Mesothelial cell of epicardium (in vitro differentiated cells): ENCODE measurements at regions not wholly inside any gene's neighbourhood (a gene's known extent, or its start where the extent isn't known, plus 50 kb on each side); places are given as distances from the start of the nearest gene placed in this dataset.

Experiments
- DNase-seq, 2 experiments: peaks; one replicate each; pipeline ENCODE4 v3.0.0; 2021; ENCODE audit warnings: low spot score in 2 of 2; ENCODE audit not compliant: unreplicated experiment in 2 of 2
- H3K27ac Mint-ChIP-seq: 2 replicates; pipeline ENCODE4 v1.8.0; 2021; ENCODE audit warnings: mixed read lengths
- H3K27me3 Mint-ChIP-seq: 2 replicates; pipeline ENCODE4 v1.8.0; 2021; ENCODE audit warnings: low read depth, mixed read lengths
- H3K36me3 Mint-ChIP-seq: 2 replicates; pipeline ENCODE4 v1.8.0; 2021; ENCODE audit warnings: mixed read lengths
- H3K4me1 Mint-ChIP-seq: 2 replicates; pipeline ENCODE4 v1.8.0; 2021; ENCODE audit warnings: mixed read lengths
- H3K4me3 Mint-ChIP-seq: 2 replicates; pipeline ENCODE4 v1.8.0; 2021; ENCODE audit warnings: mild to moderate bottlenecking, moderate library complexity, mixed read lengths
- H3K9me3 Mint-ChIP-seq: 2 replicates; pipeline ENCODE4 v1.8.0; 2021; ENCODE audit warnings: mixed read lengths
- CTCF ChIP-seq: fragments of 200-600 bp; sonication (generic); IDR thresholded peaks from one replicate; pipeline ENCODE4 v1.5.0; 2021; ENCODE audit warnings: antibody characterized with exemption; ENCODE audit not compliant: unreplicated experiment

- peaks cover 27% of the 10 kb centered on the region for H3K27me3 Mint-ChIP-seq
- DNase-seq, result no peak
- no peak for TF ChIP-seq CTCF
Measured at GRCh38 chr10:43749940-43750552, 101.4 kb upstream of the ZNF32 start.

GRCh38 chr10:43749145-43749576, 100.5 kb upstream of the ZNF32 start:
- no peaks in the 10 kb centered on the region for H3K36me3 Mint-ChIP-seq
- peaks cover 25% of the 10 kb centered on the region for H3K27me3 Mint-ChIP-seq
- no peaks in the 10 kb centered on the region for H3K9me3 Mint-ChIP-seq
- H3K27ac Mint-ChIP-seq, result no peak overlapping the region
- DNase-seq, result no peak
- no peak overlapping the region for H3K4me3 Mint-ChIP-seq
- TF ChIP-seq CTCF, result no peak
- no peaks in the 10 kb centered on the region for H3K4me1 Mint-ChIP-seq

More at GRCh38 chr10:43749940-43750552, 101.4 kb upstream of the ZNF32 start:
- H3K4me1 Mint-ChIP-seq, result no peaks in the 10 kb centered on the region
- H3K4me3 Mint-ChIP-seq, result no peak overlapping the region
- no peaks in the 10 kb centered on the region for H3K9me3 Mint-ChIP-seq
- H3K36me3 Mint-ChIP-seq, result no peaks in the 10 kb centered on the region
- H3K27ac Mint-ChIP-seq, result no peak overlapping the region

GRCh38 chr10:43748560-43748959, 99.9 kb upstream of the ZNF32 start:
- TF ChIP-seq CTCF, result no peak
- no peak overlapping the region for H3K4me3 Mint-ChIP-seq
- H3K4me1 Mint-ChIP-seq, result no peaks in the 10 kb centered on the region
- no peak overlapping the region for H3K27ac Mint-ChIP-seq
- H3K36me3 Mint-ChIP-seq, result no peaks in the 10 kb centered on the region
- DNase-seq, result no peak
- no peaks in the 10 kb centered on the region for H3K9me3 Mint-ChIP-seq
- peaks cover 25% of the 10 kb centered on the region for H3K27me3 Mint-ChIP-seq

- Mint-ChIP-seq H3K36me3 (no peaks in the 10 kb centered on the region), H3K27me3 (peaks cover 25% of the 10 kb centered on the region), H3K9me3 (peaks cover 3% of the 10 kb centered on the region), H3K4me1 (no peaks in the 10 kb centered on the region), H3K4me3 (no peak overlapping the region), H3K27ac (no peak overlapping the region)
- no peak for DNase-seq
- TF ChIP-seq CTCF, result no peak
Measured at GRCh38 chr10:43746906-43747305, 98.2 kb upstream of the ZNF32 start.

- H3K4me1 Mint-ChIP-seq, result no peaks in the 10 kb centered on the region
- DNase-seq, result no peak
- H3K4me3 Mint-ChIP-seq, result no peak overlapping the region
- TF ChIP-seq CTCF, result no peak
- peaks cover 6% of the 10 kb centered on the region for H3K9me3 Mint-ChIP-seq
- H3K36me3 Mint-ChIP-seq, result no peaks in the 10 kb centered on the region
- no peak overlapping the region for H3K27ac Mint-ChIP-seq
- H3K27me3 Mint-ChIP-seq, result peaks cover 16% of the 10 kb centered on the region
Measured at GRCh38 chr10:43739161-43739560, 90.5 kb upstream of the ZNF32 start.

GRCh38 chr10:43737003-43737402, 88.3 kb upstream of the ZNF32 start:
- Mint-ChIP-seq H3K27ac (no peak overlapping the region), H3K4me1 (no peaks in the 10 kb centered on the region), H3K27me3 (peaks cover 20% of the 10 kb centered on the region), H3K36me3 (no peaks in the 10 kb centered on the region), H3K4me3 (no peak overlapping the region), H3K9me3 (peaks cover 7% of the 10 kb centered on the region)
- no peak for DNase-seq
- no peak for TF ChIP-seq CTCF
